HG03439 (cell line): ENCODE measurements at regions not wholly inside any gene's neighbourhood (a gene's known extent, or its start where the extent isn't known, plus 50 kb on each side); places are given as distances from the start of the nearest gene placed in this dataset.
"Not testable (repeated sequence)": the region's sequence is repeated elsewhere in the genome, so short reads cannot be mapped to it uniquely, and the experiment has no call there.

Source experiments
- ATAC-seq: cut with Tn5 transposase; IDR thresholded peaks from one replicate; pipeline ENCODE4 v1.9.1; 2021; ENCODE audit warnings: mild to moderate bottlenecking, moderate library complexity; ENCODE audit not compliant: unreplicated experiment

DNA sequence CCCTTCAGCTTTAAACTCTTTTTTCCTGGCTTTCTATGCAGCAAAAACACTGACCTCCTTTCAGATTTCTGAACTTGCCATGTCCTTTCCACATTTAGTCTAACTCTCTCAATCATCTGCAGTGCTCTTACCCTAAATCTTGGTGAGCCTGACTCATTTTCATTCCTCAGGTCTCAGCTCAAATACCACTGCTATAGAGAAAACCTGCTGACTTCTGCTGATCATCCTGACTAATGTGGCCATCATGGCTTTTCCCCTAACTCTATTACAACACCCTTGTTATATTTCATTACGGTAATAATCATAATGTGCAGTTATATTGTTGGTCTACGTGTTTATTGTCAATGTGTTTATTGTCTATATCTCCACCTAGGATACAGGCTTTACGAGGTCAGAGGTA, 207.3 kb upstream of the OR4E1 start:
- no peak for ATAC-seq

DNA sequence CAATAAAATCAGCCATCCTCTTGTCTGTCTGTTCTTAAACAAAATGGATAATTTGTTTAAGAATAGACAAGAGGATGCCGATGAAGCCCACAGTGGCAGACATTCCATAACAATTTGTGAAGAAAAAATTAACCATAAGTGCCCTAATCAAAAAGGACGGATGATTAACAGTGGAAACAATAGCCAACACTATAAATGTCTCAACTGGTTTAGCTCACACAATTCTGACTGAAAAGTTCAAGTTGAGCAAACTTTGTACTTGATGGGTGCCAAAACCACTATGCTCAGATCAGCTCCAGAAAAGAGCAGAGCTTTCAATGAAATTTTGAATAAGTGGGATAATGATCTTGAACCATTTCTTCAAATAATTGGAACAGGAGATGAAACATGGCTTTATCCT, 202.2 kb upstream of the OR4E1 start:
- no peak for ATAC-seq

DNA sequence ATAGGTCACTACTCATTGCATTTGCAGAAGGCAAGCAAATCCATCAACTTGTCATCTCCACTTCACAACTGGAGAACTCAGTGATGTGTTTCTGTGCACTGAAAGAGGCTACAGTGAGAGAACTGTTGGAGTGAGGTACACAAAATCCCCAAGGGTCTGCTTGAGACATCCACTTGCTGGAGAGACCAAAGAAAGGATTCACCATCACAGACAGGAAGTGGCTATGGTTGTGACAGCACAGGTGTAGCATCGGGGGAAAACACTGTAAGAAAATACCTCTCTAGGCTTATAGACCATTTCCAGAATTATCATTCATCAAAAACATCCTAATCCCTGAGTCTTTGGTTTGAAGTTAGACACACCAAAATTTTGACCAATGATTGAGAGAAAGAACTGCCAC, 201.3 kb upstream of the OR4E1 start:
- no peak for ATAC-seq

- no peak for ATAC-seq
Observed at GRCh38 chr14:21874167-21874566, 200.5 kb upstream of the OR4E1 start.

DNA sequence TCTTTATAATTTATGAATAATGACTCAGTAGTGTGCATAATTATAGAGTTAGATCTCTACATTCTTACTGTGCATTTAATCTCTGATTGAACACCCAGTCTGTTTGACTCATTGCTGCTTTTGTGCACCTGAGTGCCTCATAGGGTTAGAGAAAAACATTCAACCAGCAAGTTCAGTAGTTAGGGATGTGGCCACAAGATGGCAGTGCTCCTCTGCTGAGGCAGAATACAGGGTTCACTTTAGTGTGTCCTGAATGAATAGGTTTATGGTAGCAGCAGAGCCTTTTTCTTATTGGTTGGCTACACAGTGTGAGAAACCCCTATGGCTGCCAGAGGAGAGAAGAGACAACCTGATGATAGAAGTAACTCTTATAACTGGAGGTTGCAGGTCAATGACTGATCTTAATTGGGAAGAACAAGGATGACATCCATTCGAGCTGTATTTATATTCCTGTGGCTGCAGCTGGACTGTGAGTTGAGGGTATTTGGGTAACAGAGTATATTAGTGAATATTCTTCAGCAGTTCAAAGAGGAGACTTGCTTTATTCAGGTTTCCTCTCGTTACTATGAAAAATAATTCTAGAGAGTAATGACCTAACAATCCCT, 194.9 kb upstream of the OR4E1 start:
- ATAC-seq, result no peak

DNA sequence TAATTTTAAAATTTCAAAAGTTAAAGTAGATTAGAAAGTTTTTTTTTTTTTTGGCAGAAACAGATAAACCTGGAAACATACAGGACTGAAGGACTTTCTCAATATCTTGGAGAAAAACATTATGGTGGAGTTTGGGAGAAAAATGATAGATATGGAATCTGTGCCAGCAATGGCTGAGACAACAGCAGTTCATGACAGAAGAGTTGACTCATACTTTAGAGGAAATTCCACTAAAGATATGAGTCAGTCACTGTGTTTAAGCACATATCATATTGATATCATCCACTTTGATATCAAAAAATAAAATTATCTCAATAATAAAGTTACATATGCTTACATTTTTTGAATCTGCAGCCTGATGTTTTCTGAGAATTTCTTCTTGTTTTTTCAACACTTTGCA, 193.9 kb upstream of the OR4E1 start:
- ATAC-seq, result no peak

DNA sequence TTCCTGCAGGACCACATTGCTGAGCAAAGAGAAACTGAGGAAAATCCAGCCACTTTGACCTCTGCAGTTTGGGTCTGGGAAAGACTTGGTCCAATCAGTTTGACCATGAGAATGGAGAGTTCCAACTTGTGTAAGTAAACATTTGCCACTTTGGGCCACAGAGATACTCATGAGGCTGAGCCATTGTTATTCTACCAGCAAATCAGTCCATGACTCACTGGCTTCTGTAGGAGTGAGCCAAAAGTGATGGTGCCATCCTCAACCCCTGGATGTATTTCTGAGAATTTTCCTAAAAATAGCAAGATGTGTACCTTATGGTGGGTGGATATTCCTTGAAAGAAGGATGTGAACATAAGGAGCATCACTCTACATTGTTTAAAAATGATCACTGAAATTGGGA, 192.9 kb upstream of the OR4E1 start:
- ATAC-seq, result no peak

GRCh38 chr14:21863289-21863688, 189.7 kb upstream of the OR4E1 start:
- no peak for ATAC-seq

- ATAC-seq, result no peak
Observed at GRCh38 chr14:21861153-21861552, 187.5 kb upstream of the OR4E1 start.

DNA sequence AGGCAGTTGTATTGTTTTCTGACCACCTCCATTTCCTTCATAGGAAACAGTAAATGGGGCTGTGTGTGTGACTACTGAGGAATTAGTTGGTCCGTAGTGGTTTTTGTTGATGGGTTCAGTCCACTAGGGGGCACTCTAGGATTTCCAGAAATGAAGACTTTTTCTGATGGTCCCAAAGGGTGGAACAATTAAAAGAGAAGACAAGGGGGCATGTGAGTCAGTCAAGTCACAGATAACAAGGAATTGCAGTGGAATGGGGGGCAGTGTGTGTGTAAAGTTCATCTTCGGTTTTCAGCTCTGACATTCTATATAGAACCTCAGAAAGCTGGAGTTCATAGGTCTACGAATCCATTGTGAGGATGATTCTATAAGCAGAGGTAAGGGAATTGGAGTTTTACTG, 186.6 kb upstream of the OR4E1 start:
- no peak for ATAC-seq

DNA sequence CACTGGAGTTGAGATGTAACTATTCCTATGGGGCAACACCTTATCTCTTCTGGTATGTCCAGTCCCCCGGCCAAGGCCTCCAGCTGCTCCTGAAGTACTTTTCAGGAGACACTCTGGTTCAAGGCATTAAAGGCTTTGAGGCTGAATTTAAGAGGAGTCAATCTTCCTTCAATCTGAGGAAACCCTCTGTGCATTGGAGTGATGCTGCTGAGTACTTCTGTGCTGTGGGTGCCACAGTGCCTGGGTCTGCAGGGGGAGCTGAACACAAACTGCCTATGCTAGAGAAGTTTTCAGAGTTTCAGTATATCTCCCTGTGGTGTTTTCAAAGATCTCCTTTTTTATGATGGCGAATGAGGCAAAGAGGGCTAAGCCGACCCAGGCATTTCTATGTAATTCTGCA, 179.2 kb upstream of the OR4E1 start:
- ATAC-seq, result no peak

DNA sequence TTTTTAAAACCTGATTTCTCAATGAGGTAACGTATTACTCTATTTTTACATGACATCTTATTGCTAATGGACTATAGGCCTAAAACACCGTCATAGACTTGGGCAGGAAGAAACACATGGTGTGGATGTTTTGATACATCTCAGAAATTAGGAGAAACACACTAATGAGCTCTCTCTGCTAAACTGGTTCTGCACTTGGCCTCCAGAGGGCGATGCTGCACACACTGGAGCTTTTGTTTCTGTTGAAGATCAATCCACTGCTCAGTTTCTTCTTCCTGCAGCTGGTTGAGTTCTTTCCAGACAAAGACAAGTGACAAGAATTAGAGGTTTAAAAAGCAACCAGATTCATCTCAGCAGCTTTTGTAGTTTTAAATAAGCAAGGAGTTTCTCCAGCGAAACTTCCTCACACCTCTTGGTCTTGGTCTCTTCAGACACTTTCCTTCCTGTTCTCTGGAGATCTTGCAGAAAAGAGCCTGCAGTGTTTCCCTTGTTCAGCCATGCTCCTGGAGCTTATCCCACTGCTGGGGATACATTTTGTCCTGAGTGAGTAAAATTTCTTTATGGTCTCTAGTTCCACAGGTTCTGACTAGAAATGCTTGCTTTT, 178.5 kb upstream of the OR4E1 start:
- ATAC-seq, result no peak

DNA sequence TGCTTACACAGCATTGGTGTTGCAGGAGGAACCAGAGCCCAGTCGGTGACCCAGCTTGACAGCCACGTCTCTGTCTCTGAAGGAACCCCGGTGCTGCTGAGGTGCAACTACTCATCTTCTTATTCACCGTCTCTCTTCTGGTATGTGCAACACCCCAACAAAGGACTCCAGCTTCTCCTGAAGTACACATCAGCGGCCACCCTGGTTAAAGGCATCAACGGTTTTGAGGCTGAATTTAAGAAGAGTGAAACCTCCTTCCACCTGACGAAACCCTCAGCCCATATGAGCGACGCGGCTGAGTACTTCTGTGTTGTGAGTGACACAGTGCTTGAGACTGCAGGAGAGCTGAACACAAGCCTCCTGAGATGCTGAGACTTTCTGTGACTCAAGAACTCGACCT, 173.3 kb upstream of the OR4E1 start:
- not testable (repeated sequence) for ATAC-seq

GRCh38 chr14:21846227-21846885, 172.7 kb upstream of the OR4E1 start:
- peak; percentile 53 for ATAC-seq

DNA sequence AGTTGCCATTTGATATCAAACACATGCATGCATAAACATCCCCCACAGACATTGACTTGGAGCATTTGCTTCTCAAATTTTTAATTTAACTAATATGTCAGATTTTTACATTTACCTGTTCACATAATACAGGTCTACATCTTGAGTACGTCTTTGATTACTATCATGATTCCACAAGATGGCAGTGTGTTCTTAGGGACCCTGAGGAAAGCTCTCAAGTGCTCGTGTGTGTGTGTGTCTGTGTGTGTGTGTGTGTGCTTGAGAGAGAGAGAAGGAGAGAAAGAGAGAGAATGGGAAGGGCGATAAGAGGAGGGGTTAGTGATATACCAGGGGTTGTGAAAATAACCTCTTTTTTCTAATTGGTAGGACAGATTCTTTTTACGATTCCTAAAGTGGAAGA, 167.1 kb upstream of the OR4E1 start:
- ATAC-seq, result no peak

DNA sequence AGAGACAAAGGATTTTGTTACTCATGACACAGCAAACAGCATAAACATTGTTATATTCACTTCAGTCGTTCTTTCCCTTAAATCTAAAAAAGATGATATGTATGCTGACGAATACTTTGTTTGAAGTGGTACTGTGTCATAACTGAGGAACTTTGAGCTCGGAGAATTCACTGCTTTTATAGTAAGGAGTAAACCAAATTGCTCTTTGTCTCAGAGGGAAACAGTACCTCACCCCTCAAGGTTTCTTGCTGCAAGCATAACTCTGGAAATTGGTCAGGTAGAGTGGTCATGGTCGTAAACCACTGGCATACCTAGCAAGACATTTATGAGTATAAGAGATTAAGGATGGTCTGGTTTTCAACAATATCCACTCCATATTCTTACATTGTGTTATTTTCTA, 160.2 kb upstream of the OR4E1 start:
- ATAC-seq, result no peak

DNA sequence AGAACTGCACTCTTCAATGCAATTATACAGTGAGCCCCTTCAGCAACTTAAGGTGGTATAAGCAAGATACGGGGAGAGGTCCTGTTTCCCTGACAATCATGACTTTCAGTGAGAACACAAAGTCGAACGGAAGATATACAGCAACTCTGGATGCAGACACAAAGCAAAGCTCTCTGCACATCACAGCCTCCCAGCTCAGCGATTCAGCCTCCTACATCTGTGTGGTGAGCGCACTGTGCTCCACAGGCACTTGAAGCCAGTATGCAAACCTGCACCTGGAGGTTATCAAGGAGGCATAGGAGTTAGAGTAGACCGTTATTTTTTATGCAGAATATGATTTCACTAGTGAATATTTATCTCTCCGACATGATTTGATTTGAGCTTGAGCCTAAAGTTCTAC, 152.2 kb upstream of the OR4E1 start:
- ATAC-seq, result no peak

- no peak for ATAC-seq
Observed at GRCh38 chr14:21825149-21825743, 151.6 kb upstream of the OR4E1 start.

- ATAC-seq, result no peak
Observed at GRCh38 chr14:21822109-21822508, 148.5 kb upstream of the OR4E1 start.

DNA sequence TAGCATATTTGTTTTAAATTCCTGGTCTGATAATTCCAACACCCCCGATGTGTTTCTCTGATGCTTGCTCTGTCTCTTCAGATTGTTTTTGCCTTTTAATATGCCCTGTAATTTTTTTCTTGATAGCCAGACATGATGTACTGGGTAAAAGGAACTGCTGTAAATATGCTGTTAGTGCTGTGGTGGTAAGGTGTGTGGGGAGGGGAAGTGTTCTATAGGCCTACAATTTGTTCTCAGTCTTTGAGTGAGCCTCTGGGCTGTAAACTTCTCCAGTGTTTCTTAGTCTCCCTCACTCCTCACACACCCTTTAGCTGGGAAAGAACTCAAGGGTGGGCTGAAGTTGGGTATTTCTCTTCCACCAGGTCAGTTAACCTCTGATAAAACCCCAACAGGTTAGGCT, 147.0 kb upstream of the OR4E1 start:
- no peak for ATAC-seq

DNA sequence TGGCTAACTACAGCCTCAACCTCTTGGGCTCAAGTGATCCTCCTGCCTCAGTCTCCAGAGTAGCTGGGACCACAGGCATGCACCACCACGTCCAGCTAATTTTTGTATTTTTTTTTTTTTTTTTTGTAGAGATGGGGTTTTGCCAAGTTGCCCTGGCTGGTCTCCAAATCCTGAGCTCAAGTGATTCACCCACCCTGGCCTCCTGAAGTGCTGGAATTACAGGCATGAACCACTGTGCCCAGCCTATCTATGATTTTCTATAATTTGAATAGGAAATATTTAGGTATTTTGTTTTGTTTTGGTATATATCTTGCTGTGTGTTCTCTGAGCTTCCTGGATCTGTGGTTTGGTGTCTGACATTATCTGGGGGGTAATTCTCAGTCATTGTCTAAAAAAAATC, 146.3 kb upstream of the OR4E1 start:
- not testable (repeated sequence) for ATAC-seq

GRCh38 chr14:21817010-21817409, 143.4 kb upstream of the OR4E1 start:
- not testable (repeated sequence) for ATAC-seq
